GM19043 (cell line): ENCODE measurements at regions not wholly inside any gene's neighbourhood (a gene's known extent, or its start where the extent isn't known, plus 50 kb on each side); places are given as distances from the start of the nearest gene placed in this dataset.

Source experiments
- ATAC-seq: cut with Tn5 transposase; IDR thresholded peaks from one replicate; pipeline ENCODE4 v1.9.1; 2021; ENCODE audit warnings: low read depth; ENCODE audit not compliant: unreplicated experiment

GRCh38 chr14:87566991-87567390 is 426.0 kb downstream of the GALC start:
- no peak for ATAC-seq

DNA sequence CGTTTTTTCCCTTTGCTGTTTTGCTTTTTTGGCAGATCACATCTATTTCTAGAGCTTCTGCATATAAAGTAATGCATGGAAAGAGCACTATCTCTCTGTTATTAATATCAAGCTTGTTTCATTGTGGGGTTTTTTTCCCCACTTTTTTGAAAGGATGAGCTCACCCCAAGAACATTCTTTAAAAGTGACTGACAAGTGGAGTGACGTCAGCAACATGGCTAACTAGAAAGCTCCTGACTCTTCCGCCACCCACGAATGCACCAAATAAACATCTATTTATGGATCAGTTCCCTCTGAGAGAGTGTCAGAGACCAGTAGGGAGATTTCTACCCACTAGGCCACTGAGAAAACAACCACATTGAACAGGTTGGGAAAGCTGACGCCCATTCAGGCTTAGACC is 445.4 kb downstream of the GALC start:
- no peak for ATAC-seq

DNA sequence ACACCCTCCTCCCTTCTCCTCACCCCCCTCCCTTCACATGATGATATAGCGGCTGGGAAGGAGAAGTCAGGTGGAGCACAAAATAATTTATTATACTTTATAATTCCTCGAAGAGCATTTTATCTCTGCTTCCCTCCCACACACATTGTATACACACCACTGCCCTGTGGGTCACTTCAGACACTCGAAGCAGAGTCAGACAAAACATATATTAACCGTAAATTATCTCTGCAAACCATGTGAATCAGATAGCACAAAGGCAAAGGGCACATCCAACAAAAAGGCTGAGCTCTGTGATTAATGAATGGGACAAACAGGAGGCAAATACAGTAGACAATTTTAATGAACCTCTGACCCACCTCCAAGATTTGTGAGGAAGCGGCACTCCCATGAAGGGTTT is 450.7 kb downstream of the GALC start:
- ATAC-seq, result no peak

GRCh38 chr14:87540339-87540738 is 452.6 kb downstream of the GALC start:
- no peak for ATAC-seq

DNA sequence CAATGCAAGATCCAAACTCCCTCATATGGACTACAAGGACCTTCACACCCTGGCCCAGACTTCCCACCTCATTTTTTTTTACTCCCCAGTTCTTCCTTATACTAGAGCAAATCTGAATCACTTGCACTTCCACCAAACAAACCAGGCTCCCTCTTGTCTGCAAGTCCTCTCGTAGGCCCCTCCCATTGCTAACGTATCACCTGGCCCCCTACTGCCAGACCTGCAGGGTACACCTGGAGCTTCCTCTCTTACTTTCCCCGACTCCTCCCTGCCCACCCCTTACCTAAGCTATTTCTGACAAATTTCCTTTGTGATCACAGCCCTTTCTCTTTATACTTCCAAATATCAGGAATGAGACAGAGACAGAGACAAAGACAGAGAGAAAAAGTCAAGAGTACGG is 463.9 kb downstream of the GALC start:
- no peak for ATAC-seq

GRCh38 chr14:87526731-87527130 is 466.3 kb downstream of the GALC start:
- no peak for ATAC-seq

- ATAC-seq, result no peak
These were observed 469.0 kb downstream of the GALC start for GRCh38 chr14:87524011-87524410.

DNA sequence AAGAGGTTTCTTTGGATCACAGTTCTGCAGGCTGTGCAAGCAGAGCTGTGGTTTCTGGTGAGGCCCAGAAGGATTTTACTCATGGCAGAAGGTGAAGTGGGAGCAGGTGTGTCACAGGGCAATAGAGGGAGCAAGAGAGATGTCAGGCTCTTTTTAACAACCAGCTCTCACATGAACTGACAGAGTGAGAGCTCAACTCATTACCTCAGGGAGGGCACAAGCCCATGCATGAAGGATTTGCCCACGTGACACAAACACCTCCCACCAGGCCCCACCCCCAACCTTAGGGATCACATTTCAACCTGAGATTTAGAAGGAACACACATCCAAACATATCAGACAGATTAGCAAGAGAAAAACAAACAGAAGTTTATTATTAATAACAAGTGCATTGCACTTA is 470.4 kb downstream of the GALC start:
- ATAC-seq, result no peak

DNA sequence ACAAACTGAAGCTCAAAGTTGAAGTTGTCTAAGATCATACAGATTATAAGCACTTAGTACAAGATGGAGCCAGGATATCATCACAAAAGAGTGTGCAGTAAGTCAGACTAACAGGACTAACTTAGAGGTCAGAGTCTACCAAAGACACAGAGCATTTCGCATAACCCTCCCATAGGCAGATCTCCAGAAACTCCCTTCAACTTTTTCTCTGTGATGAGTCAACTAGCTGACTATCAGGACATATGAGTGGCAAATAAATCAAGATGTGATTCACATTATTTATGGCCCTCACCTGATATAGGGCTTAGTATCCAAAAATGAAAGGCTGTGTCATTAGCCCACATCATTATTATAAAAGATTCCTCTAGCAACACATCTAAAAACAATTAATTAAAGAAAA is 484.6 kb downstream of the GALC start:
- ATAC-seq, result no peak

DNA sequence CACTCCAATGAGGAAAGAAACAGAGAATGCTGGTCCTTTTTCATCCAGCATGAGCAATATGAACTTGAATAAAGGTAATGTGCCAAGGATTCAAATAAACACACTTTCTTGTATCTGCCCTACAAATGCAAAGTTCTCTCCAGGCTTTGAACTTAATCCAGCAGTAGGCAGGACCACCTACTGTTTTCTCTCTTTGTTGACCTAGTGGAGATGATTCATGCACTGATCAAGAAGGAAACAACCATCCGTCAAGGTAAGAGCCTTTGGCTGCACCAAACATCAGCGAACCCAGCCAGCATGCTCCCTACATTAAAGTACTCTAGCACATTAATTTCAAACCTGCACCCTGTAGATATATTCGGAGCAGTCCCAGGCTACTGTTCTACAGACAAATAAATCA is 489.3 kb downstream of the GALC start:
- ATAC-seq, result no peak

GRCh38 chr14:87497301-87497700 is 495.7 kb downstream of the GALC start:
- no peak for ATAC-seq

DNA sequence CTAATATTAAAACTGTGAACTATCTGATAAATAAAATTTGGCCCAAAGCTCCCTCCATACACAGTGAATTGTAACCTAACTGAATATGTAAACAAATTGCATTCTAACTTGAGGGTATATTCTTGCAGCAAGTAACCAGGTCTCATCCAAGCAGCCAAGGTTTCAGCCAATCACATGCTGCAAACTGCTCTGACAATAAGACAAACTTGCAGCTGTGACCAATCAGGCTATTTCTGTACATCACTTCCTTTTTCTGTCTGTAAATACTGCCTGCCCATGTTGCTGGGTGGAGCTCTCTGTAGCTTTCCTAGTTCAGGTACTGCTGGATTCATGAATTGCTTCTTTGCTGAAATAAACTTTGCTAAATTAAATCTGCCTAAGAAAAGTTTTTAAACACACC is 499.0 kb downstream of the GALC start:
- no peak for ATAC-seq

DNA sequence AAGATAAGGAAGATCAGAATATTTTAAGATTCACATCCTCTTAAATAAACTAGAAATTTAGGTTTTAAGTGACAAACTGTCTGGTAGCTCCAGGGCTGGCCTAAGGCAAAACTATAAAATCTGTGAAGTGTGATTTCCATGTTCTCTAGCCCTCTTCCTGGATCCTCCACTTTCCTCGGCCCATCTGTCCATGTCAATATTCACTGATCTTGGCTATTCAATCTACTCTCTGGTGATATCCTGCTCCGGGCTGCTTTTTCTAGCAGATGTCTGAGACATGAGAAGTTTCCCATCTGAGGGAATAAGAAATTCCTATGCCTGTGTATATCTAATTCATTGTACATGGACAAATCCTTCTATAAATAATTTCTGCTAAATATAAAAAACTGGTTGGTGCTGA is 500.4 kb downstream of the GALC start:
- no peak for ATAC-seq

GRCh38 chr14:87491816-87492215 is 501.2 kb downstream of the GALC start:
- no peak for ATAC-seq

- ATAC-seq, result no peak
These were observed 503.7 kb downstream of the GALC start for GRCh38 chr14:87489196-87489819.

DNA sequence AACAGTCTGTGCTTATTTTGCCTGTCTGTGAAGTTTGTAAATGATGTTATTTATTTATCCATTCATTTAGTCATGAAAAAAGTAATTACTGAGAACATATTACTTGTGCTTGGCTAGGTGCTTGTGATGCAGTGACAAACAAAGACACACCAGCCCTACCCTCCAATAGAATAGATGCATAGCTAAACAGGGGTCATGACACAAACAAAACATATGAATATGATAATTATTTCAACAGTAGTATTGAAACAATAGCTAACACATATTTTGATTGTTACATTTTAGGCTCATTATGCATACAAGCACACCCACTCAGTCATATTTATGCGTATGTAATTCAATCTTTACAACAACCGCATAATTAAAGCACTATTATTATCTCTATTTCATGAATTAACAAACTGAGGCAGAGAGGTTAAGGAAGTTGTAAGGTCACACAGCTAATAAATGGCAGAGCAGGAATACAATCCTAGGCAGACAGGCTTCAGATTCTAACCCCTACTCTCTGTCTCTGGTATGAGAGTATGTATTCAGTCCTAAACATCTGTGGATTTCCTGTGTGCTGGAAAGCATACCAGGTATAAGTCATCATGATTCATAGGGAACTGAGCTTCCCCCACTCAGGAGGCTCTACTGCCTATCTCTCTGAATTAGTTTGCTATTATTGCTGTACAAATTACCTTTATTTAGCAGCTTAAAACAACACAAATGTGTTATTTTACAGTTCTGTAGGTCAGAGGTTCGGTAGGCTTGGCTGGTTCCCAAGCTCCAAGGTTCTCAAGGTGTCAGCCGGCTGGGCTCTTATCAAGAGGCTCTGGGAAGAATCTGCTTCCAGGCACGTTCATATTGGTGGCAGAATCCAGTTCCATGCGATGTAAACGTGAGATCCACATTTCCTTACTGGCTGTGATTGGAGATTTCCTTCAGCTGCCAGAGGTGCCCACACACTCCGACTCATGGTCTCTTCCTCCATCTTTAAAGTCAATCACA is 509.4 kb downstream of the GALC start:
- ATAC-seq, result no peak

DNA sequence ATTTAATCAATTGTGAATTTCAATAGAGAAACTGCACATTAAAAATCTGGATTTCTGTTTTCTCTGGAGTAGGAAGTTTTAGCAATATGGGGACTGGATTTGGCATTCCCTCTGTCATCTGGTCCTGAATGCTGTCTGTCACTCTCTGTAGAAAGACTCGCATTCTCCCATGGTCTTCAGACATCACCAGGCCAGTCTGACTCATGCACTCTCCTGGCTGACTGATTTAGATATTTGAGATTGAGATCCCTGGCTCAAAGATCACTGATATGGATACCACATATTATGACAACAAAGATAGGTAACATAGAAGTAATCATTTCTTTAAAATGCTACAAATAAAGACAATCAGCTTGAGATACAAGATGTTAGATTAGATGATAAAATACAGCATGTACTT is 524.5 kb downstream of the GALC start:
- no peak for ATAC-seq

DNA sequence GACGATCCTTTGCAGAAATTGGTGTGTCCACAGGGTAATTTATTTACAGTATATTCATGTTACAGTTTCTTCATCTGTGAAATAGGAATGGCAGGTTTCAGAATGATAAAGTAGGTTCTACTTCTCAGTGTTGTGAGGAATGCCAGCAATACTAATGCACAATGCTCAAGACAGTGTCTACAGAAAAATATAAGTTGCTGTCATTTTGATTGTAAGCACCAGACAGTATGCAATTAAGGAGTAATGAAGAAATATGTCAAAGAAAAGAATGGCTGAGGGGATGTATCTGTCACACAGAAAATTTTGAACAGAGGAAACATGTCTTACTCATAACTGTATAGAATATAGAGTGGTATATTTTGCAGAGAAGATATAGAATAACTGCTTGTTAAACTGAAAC is 525.4 kb downstream of the GALC start:
- no peak for ATAC-seq

- no peak for ATAC-seq
These were observed 527.2 kb downstream of the GALC start for GRCh38 chr14:87465770-87466169.

- no peak for ATAC-seq
These were observed 531.3 kb downstream of the GALC start for GRCh38 chr14:87461704-87462103.

DNA sequence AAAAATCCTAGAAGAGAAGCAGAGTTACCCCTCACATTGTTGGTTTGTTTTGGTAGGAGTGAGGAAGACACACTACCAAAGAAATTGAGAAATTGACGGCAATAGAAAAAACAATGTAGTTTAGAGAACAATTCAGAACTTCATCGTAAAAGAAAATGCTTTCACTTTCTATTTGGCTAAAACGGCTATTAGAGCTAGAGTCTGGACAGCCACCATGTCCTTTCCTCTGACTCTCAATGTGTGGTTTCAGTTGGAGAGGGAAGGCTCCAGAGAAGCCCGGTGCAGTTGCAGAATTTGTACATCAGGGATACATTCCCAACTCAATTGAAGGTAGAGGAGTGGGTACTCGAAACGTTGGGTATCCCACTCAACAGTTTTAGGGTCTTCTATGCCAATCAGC is 535.3 kb downstream of the GALC start:
- ATAC-seq, result no peak

DNA sequence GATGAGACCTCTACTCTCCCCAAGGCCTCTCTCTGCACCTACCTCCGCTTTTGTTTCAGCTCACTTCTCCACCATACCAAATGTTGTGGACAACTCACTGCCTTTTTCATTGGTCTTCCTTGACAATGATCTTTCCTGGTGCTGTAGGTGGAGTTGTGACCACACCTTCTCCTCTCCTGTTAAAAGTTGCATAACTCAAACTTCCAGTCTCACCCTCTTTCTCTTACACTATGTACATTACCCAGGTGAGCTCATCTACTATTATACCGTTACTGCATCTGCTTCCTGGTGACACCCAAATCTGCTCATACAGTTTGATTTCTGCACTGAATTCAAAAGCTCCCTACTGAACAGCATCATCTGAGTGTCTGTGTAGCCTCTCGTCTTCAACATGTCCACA is 542.8 kb downstream of the GALC start:
- ATAC-seq, result no peak
